HG03139 (cell line): ENCODE measurements at regions not wholly inside any gene's neighbourhood (a gene's known extent, or its start where the extent isn't known, plus 50 kb on each side); places are given as distances from the start of the nearest gene placed in this dataset.

Experiments
- ATAC-seq: cut with Tn5 transposase; IDR thresholded peaks from one replicate; pipeline ENCODE4 v1.9.1; 2021; ENCODE audit not compliant: unreplicated experiment

- ATAC-seq = no peak
These were observed 87.8 kb upstream of the SLC27A6 start for GRCh38 chr5:128877476-128877875.

- ATAC-seq = no peak
These were observed 83.7 kb upstream of the SLC27A6 start for GRCh38 chr5:128881502-128882018.

GRCh38 chr5:128885649-128886255, 79.5 kb upstream of the SLC27A6 start:
- ATAC-seq = no peak

GRCh38 chr5:128895122-128895521, 70.2 kb upstream of the SLC27A6 start:
- no peak for ATAC-seq

GRCh38 chr5:128896675-128897074, 68.6 kb upstream of the SLC27A6 start:
- ATAC-seq = no peak

- ATAC-seq = no peak
These were observed 61.7 kb upstream of the SLC27A6 start for GRCh38 chr5:128903550-128903949.

GRCh38 chr5:128904805-128905567, 60.3 kb upstream of the SLC27A6 start:
- no peak for ATAC-seq

- ATAC-seq = peak; percentile 88
These were observed 59.6 kb upstream of the SLC27A6 start for GRCh38 chr5:128905568-128906110.

GRCh38 chr5:128913551-128913950, 51.7 kb upstream of the SLC27A6 start:
- no peak for ATAC-seq
